IMR-90 (cell line): ENCODE measurements at regions not wholly inside any gene's neighbourhood (a gene's known extent, or its start where the extent isn't known, plus 50 kb on each side); places are given as distances from the start of the nearest gene placed in this dataset.

Experiments used
- BHLHE40 ChIP-seq: fragments of 150-350 bp; IDR thresholded peaks from 2 replicates; pipeline ENCODE4 v1.6.1; 2016; ENCODE audit warnings: mild to moderate bottlenecking, low read depth, low read length
- MXI1 ChIP-seq: IDR thresholded peaks from 2 replicates; pipeline ENCODE4 v1.6.1; 2012; ENCODE audit warnings: low read depth, mild to moderate bottlenecking, low read length, moderate library complexity, borderline replicate concordance
- POLR2A ChIP-seq: IDR thresholded peaks from 2 replicates; pipeline ENCODE4 v1.6.1; 2012; ENCODE audit warnings: mild to moderate bottlenecking, low read depth, low read length
- RAD21 ChIP-seq: IDR thresholded peaks from 2 replicates; pipeline ENCODE4 v1.6.1; 2012; ENCODE audit warnings: low read length, improper control_type of control experiment
- TF ChIP-seq, protein P1 (sequence below): conservative IDR thresholded peaks from 2 replicates; pipeline ENCODE4 v1.5.1; 2012; ENCODE audit warnings: mild to moderate bottlenecking, low read depth, low read length, improper control_type of control experiment

DNA sequence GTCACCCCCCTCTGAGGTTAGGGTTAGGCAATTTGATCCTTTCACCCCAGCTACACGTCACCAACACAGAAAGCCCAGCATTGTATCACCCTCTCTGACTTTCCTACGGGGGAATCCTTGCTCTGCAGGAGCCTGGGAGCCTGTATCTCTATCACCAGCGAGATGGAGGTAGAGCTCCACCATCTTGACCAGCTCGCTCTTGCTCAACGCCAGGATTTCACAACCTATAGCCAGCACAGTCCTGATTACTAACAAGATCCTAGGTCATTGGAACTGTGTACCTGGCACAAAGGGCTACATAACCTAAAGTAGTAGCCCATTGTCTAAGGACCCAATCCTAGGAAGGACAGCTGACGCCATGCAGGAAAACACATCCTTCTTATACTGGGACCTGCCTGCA is 66.1 kb downstream of the DMRTA2 start:
- TF ChIP-seq RAD21 (no peak), POLR2A (no peak), BHLHE40 (no peak), MXI1 (no peak)
- TF ChIP-seq, protein P1, sequence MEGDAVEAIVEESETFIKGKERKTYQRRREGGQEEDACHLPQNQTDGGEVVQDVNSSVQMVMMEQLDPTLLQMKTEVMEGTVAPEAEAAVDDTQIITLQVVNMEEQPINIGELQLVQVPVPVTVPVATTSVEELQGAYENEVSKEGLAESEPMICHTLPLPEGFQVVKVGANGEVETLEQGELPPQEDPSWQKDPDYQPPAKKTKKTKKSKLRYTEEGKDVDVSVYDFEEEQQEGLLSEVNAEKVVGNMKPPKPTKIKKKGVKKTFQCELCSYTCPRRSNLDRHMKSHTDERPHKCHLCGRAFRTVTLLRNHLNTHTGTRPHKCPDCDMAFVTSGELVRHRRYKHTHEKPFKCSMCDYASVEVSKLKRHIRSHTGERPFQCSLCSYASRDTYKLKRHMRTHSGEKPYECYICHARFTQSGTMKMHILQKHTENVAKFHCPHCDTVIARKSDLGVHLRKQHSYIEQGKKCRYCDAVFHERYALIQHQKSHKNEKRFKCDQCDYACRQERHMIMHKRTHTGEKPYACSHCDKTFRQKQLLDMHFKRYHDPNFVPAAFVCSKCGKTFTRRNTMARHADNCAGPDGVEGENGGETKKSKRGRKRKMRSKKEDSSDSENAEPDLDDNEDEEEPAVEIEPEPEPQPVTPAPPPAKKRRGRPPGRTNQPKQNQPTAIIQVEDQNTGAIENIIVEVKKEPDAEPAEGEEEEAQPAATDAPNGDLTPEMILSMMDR = no peak
